ENCODE measurements at regions not wholly inside any gene's neighbourhood (a gene's known extent, or its start where the extent isn't known, plus 50 kb on each side); places are given as distances from the start of the nearest gene placed in this dataset.

GRCh38 chr4:13084210-13084609 lies 399.9 kb downstream of the RAB28 start:
- no peaks in the 10 kb centered on the region for H3K27me3 Mint-ChIP-seq
- no peak overlapping the region for H3K4me3 ChIP-seq (ENCODE audit: control extremely low read depth in 1 of 5, extremely low read depth in 1 of 5, insufficient read depth in 1 of 5, low read depth in 2 of 5, low read length in 4 of 5)
- H3K9ac ChIP-seq (ENCODE audit: low read length) = no peak overlapping the region
- H3K27me3 ChIP-seq (replicated peaks in 1 of 4; ENCODE audit: control extremely low read depth in 1 of 4, control insufficient read depth in 3 of 4, insufficient read depth in 4 of 4, low read length in 3 of 4) = no peaks in the 10 kb centered on the region
- H3K27ac Mint-ChIP-seq = no peak overlapping the region
- DNase-seq = no peak
- peaks cover 5% of the 10 kb centered on the region for H3K9me3 Mint-ChIP-seq (ENCODE audit: insufficient read depth)
- H3K4me2 ChIP-seq (replicated peaks; ENCODE audit: low read depth, low read length, poor library complexity, severe bottlenecking) = no peak overlapping the region
- WGBS (ENCODE audit: insufficient coverage) = 70% methylated on average over 2 of the region's 2 CpGs
- no peak for ATAC-seq (ENCODE audit: low read depth)
- peaks cover 1 to 17% (median 12%) of the 10 kb centered on the region in 3 donors for H3K9me3 ChIP-seq (ENCODE audit: control extremely low read depth in 1 of 3, control insufficient read depth in 2 of 3, insufficient read depth in 1 of 3, low read length in 2 of 3)
- H3K4me1 Mint-ChIP-seq = no peaks in the 10 kb centered on the region
- H3K79me2 ChIP-seq (ENCODE audit: control insufficient read depth, insufficient read depth, low read length) = no peaks in the 10 kb centered on the region
- H3K27ac ChIP-seq (ENCODE audit: low read length in 2 of 2) = no peak overlapping the region
- H3K4me3 Mint-ChIP-seq = no peak overlapping the region
- H2AFZ ChIP-seq (ENCODE audit: insufficient read depth, low read depth, low read length, poor library complexity, severe bottlenecking) = no peak overlapping the region
- TF ChIP-seq EZH2 (IDR thresholded peaks at IDR 0.05; ENCODE audit: borderline replicate concordance, insufficient read depth, low read depth, low read length, poor library complexity, severe bottlenecking) = no peak
- TF ChIP-seq CTCF (IDR thresholded peaks at IDR 0.05) = no peak
- intact Hi-C loops (cut with micrococcal nuclease) = no loop called here
- CTCF ChIA-PET = no interaction called here
- no peaks in the 10 kb centered on the region for H4K20me1 ChIP-seq (ENCODE audit: control insufficient read depth, insufficient read depth, low read length, poor library complexity, severe bottlenecking)
- no peaks in the 10 kb centered on the region for H3K36me3 ChIP-seq (replicated peaks in 1 of 2; ENCODE audit: control extremely low read depth in 1 of 2, control insufficient read depth in 1 of 2, extremely low read depth in 1 of 2, insufficient read depth in 2 of 2, low read length in 1 of 2)
- H3K4me1 ChIP-seq (ENCODE audit: control insufficient read depth in 2 of 2, insufficient read depth in 2 of 2, low read length in 2 of 2) = no peaks in the 10 kb centered on the region
- POLR2A ChIA-PET = no interaction called here

GRCh38 chr4:13081830-13082229 lies 402.3 kb downstream of the RAB28 start:
- Mint-ChIP-seq H3K4me1 (no peaks in the 10 kb centered on the region), H3K9me3 (ENCODE audit: insufficient read depth) (peaks cover 5% of the 10 kb centered on the region), H3K4me3 (no peak overlapping the region), H3K27me3 (no peaks in the 10 kb centered on the region), H3K27ac (no peak overlapping the region)
- H3K9me3 ChIP-seq (ENCODE audit: control extremely low read depth in 1 of 3, control insufficient read depth in 2 of 3, insufficient read depth in 1 of 3, low read length in 2 of 3) = peaks cover 1 to 17% (median 12%) of the 10 kb centered on the region in 3 donors
- ChIA-PET POLR2A (no interaction called here), CTCF (no interaction called here)
- no peaks in the 10 kb centered on the region for H4K20me1 ChIP-seq (ENCODE audit: control insufficient read depth, insufficient read depth, low read length, poor library complexity, severe bottlenecking)
- no peaks in the 10 kb centered on the region for H3K27me3 ChIP-seq (replicated peaks in 1 of 4; ENCODE audit: control extremely low read depth in 1 of 4, control insufficient read depth in 3 of 4, insufficient read depth in 4 of 4, low read length in 3 of 4)
- H3K4me3 ChIP-seq (ENCODE audit: control extremely low read depth in 1 of 5, extremely low read depth in 1 of 5, insufficient read depth in 1 of 5, low read depth in 2 of 5, low read length in 4 of 5) = no peak overlapping the region
- no peak overlapping the region for H2AFZ ChIP-seq (ENCODE audit: insufficient read depth, low read depth, low read length, poor library complexity, severe bottlenecking)
- H3K9ac ChIP-seq (ENCODE audit: low read length) = no peak overlapping the region
- H3K36me3 ChIP-seq (replicated peaks in 1 of 2; ENCODE audit: control extremely low read depth in 1 of 2, control insufficient read depth in 1 of 2, extremely low read depth in 1 of 2, insufficient read depth in 2 of 2, low read length in 1 of 2) = no peaks in the 10 kb centered on the region
- no peak for ATAC-seq (ENCODE audit: low read depth)
- intact Hi-C loops (cut with micrococcal nuclease) = no loop called here
- no peak for TF ChIP-seq CTCF (IDR thresholded peaks at IDR 0.05)
- TF ChIP-seq EZH2 (IDR thresholded peaks at IDR 0.05; ENCODE audit: borderline replicate concordance, insufficient read depth, low read depth, low read length, poor library complexity, severe bottlenecking) = no peak
- no peaks in the 10 kb centered on the region for H3K4me1 ChIP-seq (ENCODE audit: control insufficient read depth in 2 of 2, insufficient read depth in 2 of 2, low read length in 2 of 2)
- no peak for DNase-seq
- H3K79me2 ChIP-seq (ENCODE audit: control insufficient read depth, insufficient read depth, low read length) = no peaks in the 10 kb centered on the region
- no peak overlapping the region for H3K27ac ChIP-seq (ENCODE audit: low read length in 2 of 2)
- no peak overlapping the region for H3K4me2 ChIP-seq (replicated peaks; ENCODE audit: low read depth, low read length, poor library complexity, severe bottlenecking)

All from B cell (primary cell).